ENCODE measurements at regions not wholly inside any gene's neighbourhood (a gene's known extent, or its start where the extent isn't known, plus 50 kb on each side); places are given as distances from the start of the nearest gene placed in this dataset.

- ChIA-PET POLR2A (ENCODE audit: partially characterized antibody) (no interaction called here), CTCF (ENCODE audit: partially characterized antibody) (no interaction called here)
- no peak overlapping the region for H3K4me2 ChIP-seq (ENCODE audit: insufficient read depth in 1 of 2, low read depth in 2 of 2, low read length in 2 of 2)
- no peak overlapping the region for H3K14ac ChIP-seq (ENCODE audit: insufficient read length)
- no peak overlapping the region for H3K27ac ChIP-seq (ENCODE audit: low read depth, low read length)
- no peak overlapping the region for H3K56ac ChIP-seq (replicated peaks; ENCODE audit: insufficient read length, low read depth, low read length)
- H3K4ac ChIP-seq (replicated peaks; ENCODE audit: insufficient read length, low read depth, low read length): no peak overlapping the region
- no peak for FAIRE-seq
- DNase-seq (ENCODE audit: low read depth in 1 of 2, low spot score in 2 of 2): no peak
- no peak overlapping the region for H2BK15ac ChIP-seq (ENCODE audit: low read length)
- no peak overlapping the region for H4K5ac ChIP-seq (ENCODE audit: insufficient read length, low read depth, low read length)
- no peak overlapping the region for H2BK12ac ChIP-seq (ENCODE audit: low read depth, low read length)
- H4K8ac ChIP-seq (ENCODE audit: extremely low read depth, insufficient read depth, low read length): no peak overlapping the region
- H3K27me3 ChIP-seq (replicated peaks in 1 of 4; ENCODE audit: control insufficient read depth in 3 of 4, extremely low read depth in 1 of 4, insufficient read depth in 3 of 4, low read length in 3 of 4): no peaks in the 10 kb centered on the region
- H3K18ac ChIP-seq (ENCODE audit: extremely low read depth, low read length): no peak overlapping the region
- H2BK20ac ChIP-seq (ENCODE audit: low read length): no peak overlapping the region
- WGBS, 2 experiments (ENCODE audit: extremely low coverage in 1 of 2, insufficient coverage in 1 of 2, insufficient read length in 1 of 2, insufficient replicate concordance in 2 of 2, low coverage in 1 of 2, low lambda C conversion rate in 2 of 2, missing lambda C conversion rate in 1 of 2): 85% methylated on average over 2 of the region's 2 CpGs; no CpG with 5 or more reads in 1 of the 2 experiments
- no peak overlapping the region for H2AK5ac ChIP-seq (ENCODE audit: low read depth, low read length)
- TF ChIP-seq TBP (IDR thresholded peaks at IDR 0.05; ENCODE audit: low read depth, low read length) (no peak), RNF2 (IDR thresholded peaks at IDR 0.05; ENCODE audit: borderline replicate concordance, low read depth, low read length, missing control alignments, poor library complexity, severe bottlenecking) (no peak), SRF (IDR thresholded peaks at IDR 0.05; ENCODE audit: low read depth, low read length) (no peak), RBBP5 (IDR thresholded peaks at IDR 0.05; ENCODE audit: borderline replicate concordance, low read depth, low read length) (no peak), USF2 (IDR thresholded peaks at IDR 0.05; ENCODE audit: low read length) (no peak), TEAD4 (IDR thresholded peaks at IDR 0.05; ENCODE audit: low read depth, low read length) (no peak), ZNF274 (IDR thresholded peaks at IDR 0.05; ENCODE audit: borderline replicate concordance, extremely low read depth, low read length) (no peak), CBX8 (IDR thresholded peaks at IDR 0.05; ENCODE audit: borderline replicate concordance, low read depth, low read length) (no peak), JUND (IDR thresholded peaks at IDR 0.05; ENCODE audit: low read length) (no peak), E2F6 (IDR thresholded peaks at IDR 0.05) (no peak), BCL11A (IDR thresholded peaks at IDR 0.05; ENCODE audit: low read depth in 2 of 2, low read length in 2 of 2) (no peak)
- no peak overlapping the region for H2BK120ac ChIP-seq (replicated peaks; ENCODE audit: low read depth, low read length)
- no peak overlapping the region for H4K91ac ChIP-seq (replicated peaks; ENCODE audit: insufficient read length, low read length)
- H3K9ac ChIP-seq (replicated peaks in 1 of 4; ENCODE audit: extremely low read depth in 1 of 4, low read depth in 3 of 4, low read length in 3 of 4): no peak overlapping the region
- H3K79me2 ChIP-seq (ENCODE audit: control insufficient read depth in 1 of 2, insufficient read depth in 2 of 2, low read length in 2 of 2): no peaks in the 10 kb centered on the region
- no peaks in the 10 kb centered on the region for H3K23me2 ChIP-seq (ENCODE audit: low read depth, low read length)
- no peaks in the 10 kb centered on the region for H3K79me1 ChIP-seq (ENCODE audit: low read depth, low read length)
- H2BK5ac ChIP-seq (ENCODE audit: low read depth, low read length): no peak overlapping the region
- H4K20me1 ChIP-seq (replicated peaks in 1 of 2; ENCODE audit: control insufficient read depth in 1 of 2, insufficient read depth in 2 of 2, low read length in 2 of 2): no peaks in the 10 kb centered on the region
- no peak overlapping the region for H3K23ac ChIP-seq (ENCODE audit: insufficient read length)
- no peaks in the 10 kb centered on the region for H3K4me1 ChIP-seq (replicated peaks in 1 of 4; ENCODE audit: control insufficient read depth in 3 of 4, insufficient read depth in 4 of 4, low read length in 3 of 4)
- no peak overlapping the region for H3K4me3 ChIP-seq (ENCODE audit: extremely low read depth in 1 of 4, insufficient read depth in 2 of 4, low read depth in 3 of 4, low read length in 4 of 4)
- no peaks in the 10 kb centered on the region for H3K9me3 ChIP-seq (ENCODE audit: insufficient read depth in 2 of 2, low read depth in 1 of 2, low read length in 1 of 2)
- no peaks in the 10 kb centered on the region for H3K36me3 ChIP-seq (ENCODE audit: control insufficient read depth in 2 of 4, insufficient read depth in 4 of 4, low read length in 3 of 4)
- no peak overlapping the region for H2AFZ ChIP-seq (ENCODE audit: low read length)
These were observed 229.6 kb upstream of the TPK1 start for GRCh38 chr7:145065473-145065872.
